H1 (cell line): ENCODE measurements at regions not wholly inside any gene's neighbourhood (a gene's known extent, or its start where the extent isn't known, plus 50 kb on each side); places are given as distances from the start of the nearest gene placed in this dataset.

Source experiments
- CHD2 ChIP-seq: IDR thresholded peaks from 2 replicates; pipeline ENCODE4 v1.6.1; 2012; ENCODE audit warnings: low read length, improper control_type of control experiment
- CHD7 ChIP-seq: fragments of 300-600 bp; sonication (generic); IDR thresholded peaks from 2 replicates; pipeline ENCODE4 v1.7.1; 2012; ENCODE audit warnings: low read length, moderate library complexity, mild to moderate bottlenecking, inconsistent platforms; ENCODE audit not compliant: insufficient replicate concordance

GRCh38 chr15:91431041-91431715, 331.1 kb downstream of the SV2B start (continued):
- no peak for TF ChIP-seq CHD7
- no peak for TF ChIP-seq CHD2
